ENCODE measurements at regions not wholly inside any gene's neighbourhood (a gene's known extent, or its start where the extent isn't known, plus 50 kb on each side); places are given as distances from the start of the nearest gene placed in this dataset.
"Not testable (repeated sequence)": the region's sequence is repeated elsewhere in the genome, so short reads cannot be mapped to it uniquely, and the experiment has no call there.

GRCh38 chr6:6870921-6871320 lies 236.8 kb upstream of the RREB1 start:
- TF ChIP-seq ZNF274 (IDR thresholded peaks at IDR 0.05; ENCODE audit: low read depth, low read length) = no peak
- H3K4me3 ChIP-seq (ENCODE audit: low read length) = no peak overlapping the region

GRCh38 chr6:6872459-6873344 lies 235.1 kb upstream of the RREB1 start:
- TF ChIP-seq ZNF274 (IDR thresholded peaks at IDR 0.05; ENCODE audit: low read depth, low read length) = no peak
- H3K4me3 ChIP-seq (ENCODE audit: low read length) = no peak overlapping the region

- no peak for TF ChIP-seq ZNF274 (IDR thresholded peaks at IDR 0.05; ENCODE audit: low read depth, low read length)
- no peak overlapping the region for H3K4me3 ChIP-seq (ENCODE audit: low read length)
Measured at GRCh38 chr6:6873778-6874177, 234.0 kb upstream of the RREB1 start.

GRCh38 chr6:6875818-6876470 lies 231.8 kb upstream of the RREB1 start:
- no peak for TF ChIP-seq ZNF274 (IDR thresholded peaks at IDR 0.05; ENCODE audit: low read depth, low read length)
- no peak overlapping the region for H3K4me3 ChIP-seq (ENCODE audit: low read length)

- not testable (repeated sequence) for H3K4me3 ChIP-seq (ENCODE audit: low read length)
Measured at GRCh38 chr6:6877792-6878191, 230.0 kb upstream of the RREB1 start.

GRCh38 chr6:6878887-6879585 lies 228.7 kb upstream of the RREB1 start:
- no peak overlapping the region for H3K4me3 ChIP-seq (ENCODE audit: low read length)
- no peak for TF ChIP-seq ZNF274 (IDR thresholded peaks at IDR 0.05; ENCODE audit: low read depth, low read length)

GRCh38 chr6:6879586-6879974 lies 228.2 kb upstream of the RREB1 start:
- H3K4me3 ChIP-seq (ENCODE audit: low read length) = not testable (repeated sequence)

GRCh38 chr6:6880745-6881437 lies 226.9 kb upstream of the RREB1 start:
- H3K4me3 ChIP-seq (ENCODE audit: low read length) = no peak overlapping the region
- TF ChIP-seq ZNF274 (IDR thresholded peaks at IDR 0.05; ENCODE audit: low read depth, low read length) = no peak

- TF ChIP-seq ZNF274 (IDR thresholded peaks at IDR 0.05; ENCODE audit: low read depth, low read length) = no peak
- no peak overlapping the region for H3K4me3 ChIP-seq (ENCODE audit: low read length)
Measured at GRCh38 chr6:6881438-6882225, 226.1 kb upstream of the RREB1 start.

- no peak overlapping the region for H3K4me3 ChIP-seq (ENCODE audit: low read length)
- no peak for TF ChIP-seq ZNF274 (IDR thresholded peaks at IDR 0.05; ENCODE audit: low read depth, low read length)
Measured at GRCh38 chr6:6882592-6882991, 225.2 kb upstream of the RREB1 start.

GRCh38 chr6:6883011-6883410 lies 224.8 kb upstream of the RREB1 start:
- H3K4me3 ChIP-seq (ENCODE audit: low read length) = no peak overlapping the region
- no peak for TF ChIP-seq ZNF274 (IDR thresholded peaks at IDR 0.05; ENCODE audit: low read depth, low read length)

GRCh38 chr6:6884193-6884627 lies 223.6 kb upstream of the RREB1 start:
- H3K4me3 ChIP-seq (ENCODE audit: low read length) = no peak overlapping the region
- TF ChIP-seq ZNF274 (IDR thresholded peaks at IDR 0.05; ENCODE audit: low read depth, low read length) = no peak

- H3K4me3 ChIP-seq (ENCODE audit: low read length) = no peak overlapping the region
- TF ChIP-seq ZNF274 (IDR thresholded peaks at IDR 0.05; ENCODE audit: low read depth, low read length) = no peak
Measured at GRCh38 chr6:6884916-6885315, 222.8 kb upstream of the RREB1 start.
